GM12873 (cell line): ENCODE measurements at regions not wholly inside any gene's neighbourhood (a gene's known extent, or its start where the extent isn't known, plus 50 kb on each side); places are given as distances from the start of the nearest gene placed in this dataset.

Experiments used
- TF ChIP-seq, protein P1 (sequence below): IDR thresholded peaks from 2 replicates; pipeline ENCODE4 v1.5.1; 2012; ENCODE audit warnings: low read depth, mild to moderate bottlenecking, moderate library complexity, low read length, control low read depth; ENCODE audit not compliant: insufficient read depth; ENCODE audit errors: missing control alignments

DNA sequence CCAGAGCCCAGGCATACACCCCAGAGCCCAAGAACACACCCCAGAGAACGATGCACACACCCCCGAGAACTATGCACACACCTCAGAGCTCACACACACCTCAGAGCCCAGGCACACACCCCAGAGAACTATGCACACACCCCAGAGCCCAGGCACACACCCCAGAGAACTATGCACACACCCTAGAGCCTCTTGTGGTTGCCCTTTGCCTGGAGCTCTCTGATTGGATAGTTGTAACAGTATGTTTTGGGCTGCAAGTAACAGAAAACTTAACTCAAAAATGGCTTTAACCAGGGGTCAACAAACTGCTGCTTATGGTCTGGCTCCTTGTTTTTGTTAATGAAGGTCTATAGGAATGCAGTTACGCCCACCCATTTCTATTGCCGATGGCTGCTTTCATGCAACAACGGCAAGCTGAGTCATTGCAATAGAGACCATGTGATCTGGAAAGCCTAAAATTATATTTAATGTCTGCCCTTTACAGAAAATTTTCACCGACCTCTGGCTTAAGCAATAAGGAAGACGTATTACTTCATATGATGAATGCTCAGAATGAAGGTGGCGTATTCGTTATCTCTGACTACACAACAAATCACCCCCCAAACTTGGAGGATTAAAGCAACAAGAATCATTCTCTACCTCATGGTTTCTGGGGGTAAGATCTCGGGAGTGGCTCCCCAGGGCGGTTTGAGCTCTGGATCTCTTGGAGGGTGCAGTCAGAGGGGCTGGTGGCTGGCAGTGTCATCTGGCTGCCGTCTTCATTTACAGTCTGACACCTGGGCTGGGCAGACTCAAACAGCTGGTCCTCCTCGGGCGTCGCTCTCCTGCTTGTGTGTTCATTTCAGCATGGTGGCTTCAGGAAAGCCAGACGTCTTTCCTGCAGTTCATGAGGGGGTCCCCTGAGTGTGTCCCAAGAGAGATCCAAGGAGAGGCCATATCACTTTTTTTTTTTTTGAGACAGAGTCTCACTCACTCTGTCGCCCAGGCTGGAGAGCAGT lies 66.3 kb upstream of the NCOR2 start:
- TF ChIP-seq, protein P1, sequence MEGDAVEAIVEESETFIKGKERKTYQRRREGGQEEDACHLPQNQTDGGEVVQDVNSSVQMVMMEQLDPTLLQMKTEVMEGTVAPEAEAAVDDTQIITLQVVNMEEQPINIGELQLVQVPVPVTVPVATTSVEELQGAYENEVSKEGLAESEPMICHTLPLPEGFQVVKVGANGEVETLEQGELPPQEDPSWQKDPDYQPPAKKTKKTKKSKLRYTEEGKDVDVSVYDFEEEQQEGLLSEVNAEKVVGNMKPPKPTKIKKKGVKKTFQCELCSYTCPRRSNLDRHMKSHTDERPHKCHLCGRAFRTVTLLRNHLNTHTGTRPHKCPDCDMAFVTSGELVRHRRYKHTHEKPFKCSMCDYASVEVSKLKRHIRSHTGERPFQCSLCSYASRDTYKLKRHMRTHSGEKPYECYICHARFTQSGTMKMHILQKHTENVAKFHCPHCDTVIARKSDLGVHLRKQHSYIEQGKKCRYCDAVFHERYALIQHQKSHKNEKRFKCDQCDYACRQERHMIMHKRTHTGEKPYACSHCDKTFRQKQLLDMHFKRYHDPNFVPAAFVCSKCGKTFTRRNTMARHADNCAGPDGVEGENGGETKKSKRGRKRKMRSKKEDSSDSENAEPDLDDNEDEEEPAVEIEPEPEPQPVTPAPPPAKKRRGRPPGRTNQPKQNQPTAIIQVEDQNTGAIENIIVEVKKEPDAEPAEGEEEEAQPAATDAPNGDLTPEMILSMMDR, result no peak

DNA sequence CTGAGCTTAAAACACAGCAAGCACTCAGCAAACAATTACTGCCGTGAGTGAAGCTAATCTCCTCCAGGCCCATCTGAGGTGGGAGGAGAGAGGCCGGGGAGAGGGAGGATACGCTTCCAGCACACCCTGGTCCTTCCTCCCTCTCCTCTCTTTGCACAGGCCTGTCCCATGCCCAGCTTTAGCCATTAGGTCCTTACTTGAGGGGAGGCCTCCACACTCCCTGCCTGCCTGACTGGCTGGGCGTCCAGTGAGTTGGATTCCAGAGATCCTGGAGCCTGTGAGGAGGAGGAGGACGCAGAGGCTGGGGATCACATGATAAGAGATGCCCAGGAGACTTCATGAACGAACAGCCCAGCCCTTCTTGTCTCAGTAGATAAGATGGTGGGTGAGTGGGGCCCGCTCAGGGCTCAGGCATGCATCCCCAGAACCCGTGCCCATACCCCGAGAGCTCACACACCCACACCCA lies 65.1 kb upstream of the NCOR2 start:
- TF ChIP-seq, protein P1, result no peak

DNA sequence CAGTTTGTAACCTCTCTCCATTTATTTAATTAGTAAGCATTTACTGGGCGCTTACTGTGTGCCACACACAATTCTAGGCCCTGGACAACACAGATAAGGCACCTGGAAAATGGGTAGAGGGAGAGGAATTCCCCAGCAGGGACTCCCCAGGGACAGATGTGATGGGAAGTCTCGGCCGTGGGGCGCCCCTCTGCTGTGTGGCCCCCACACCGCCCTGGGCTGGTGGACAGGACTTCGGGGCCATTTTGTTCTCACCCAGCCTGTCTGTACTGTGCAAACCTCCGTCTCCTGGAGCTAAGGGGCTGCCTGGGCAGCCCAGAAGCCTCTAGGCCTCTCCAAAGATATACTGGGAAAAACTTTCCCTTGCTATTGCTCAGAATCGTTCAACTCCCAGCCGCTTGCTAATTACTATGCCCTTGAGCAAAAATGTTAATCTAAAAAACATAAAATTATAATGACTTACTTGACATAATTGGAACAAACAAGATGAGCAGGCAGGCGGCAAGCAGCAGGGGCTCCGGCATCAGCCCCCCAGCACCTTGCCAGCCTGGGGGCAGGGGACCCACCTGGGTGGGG lies 64.4 kb upstream of the NCOR2 start:
- TF ChIP-seq, protein P1, result no peak

DNA sequence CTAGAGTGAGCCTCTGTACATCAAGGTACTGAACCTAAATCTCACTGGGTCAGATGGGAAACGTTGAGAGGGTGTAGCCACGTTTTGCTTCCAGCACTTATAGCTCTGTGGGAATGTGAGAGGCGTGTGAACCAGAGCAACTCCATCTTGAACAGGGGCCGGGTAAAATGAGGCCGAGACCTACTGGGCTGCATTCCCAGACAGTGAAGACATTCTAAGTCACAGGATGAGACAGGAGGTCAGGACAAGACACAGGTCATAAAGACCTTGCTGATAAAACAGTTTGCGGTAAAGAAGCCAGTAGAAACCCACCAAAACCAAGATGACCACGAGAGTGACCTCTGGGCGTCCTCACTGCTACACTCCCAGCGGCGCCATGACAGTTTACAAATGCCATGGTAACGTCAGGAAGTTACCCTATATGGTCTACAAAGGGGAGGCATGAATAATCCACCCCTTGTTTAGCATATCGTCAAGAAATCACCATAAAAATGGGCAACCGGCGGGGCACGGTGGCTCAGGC lies 63.4 kb upstream of the NCOR2 start:
- TF ChIP-seq, protein P1, result no peak

DNA sequence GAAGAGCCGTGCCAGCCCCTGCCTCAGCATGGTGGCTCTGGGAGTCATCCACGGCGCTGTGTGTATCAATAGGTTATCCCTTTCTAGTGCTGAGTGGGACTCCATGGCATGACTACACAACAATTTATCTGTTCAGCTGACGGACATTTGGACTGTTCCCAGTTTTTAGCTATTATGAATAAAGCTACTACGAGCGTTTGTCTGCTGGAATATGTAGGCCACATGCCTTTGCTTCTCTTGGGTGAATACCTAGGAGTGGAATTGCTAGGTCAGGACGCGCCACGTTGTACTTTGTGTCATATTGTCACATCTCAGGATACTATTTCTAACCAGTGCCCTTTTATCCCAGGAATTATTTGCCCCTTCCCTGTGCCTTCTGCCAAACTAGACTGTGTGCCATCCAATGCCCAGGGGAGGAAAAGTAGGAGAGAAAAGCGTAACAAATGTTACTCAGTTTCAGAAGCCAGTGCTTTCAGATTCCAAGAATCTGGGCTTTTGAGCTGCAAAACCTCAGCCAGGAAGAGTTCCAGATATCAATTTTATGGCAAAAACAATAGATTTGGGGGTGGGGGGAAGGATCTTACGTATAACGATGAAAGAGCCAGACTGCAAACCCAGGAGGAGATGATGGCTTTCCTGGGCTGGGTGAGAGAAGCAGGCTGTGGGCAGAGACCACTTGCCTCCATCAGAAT lies 62.5 kb upstream of the NCOR2 start:
- TF ChIP-seq, protein P1, result no peak

DNA sequence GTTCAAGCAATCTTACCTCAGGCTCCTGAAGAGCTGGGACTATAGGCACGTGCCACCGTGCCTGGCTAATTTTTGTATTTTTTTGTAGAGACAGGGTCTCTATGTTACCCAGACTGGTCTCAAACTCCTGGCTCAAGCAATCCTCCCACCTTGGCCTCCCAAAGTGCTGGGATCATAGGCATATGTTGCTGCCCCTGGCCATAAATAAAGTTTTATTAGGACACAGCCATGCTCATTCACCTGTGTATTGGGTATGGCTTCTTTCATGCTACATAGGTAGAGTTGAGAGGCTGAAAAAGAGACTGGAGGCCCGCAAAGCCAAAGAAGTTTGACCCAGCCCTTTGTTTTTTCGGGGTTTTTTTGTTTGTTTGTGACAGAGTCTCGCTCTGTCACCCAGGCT lies 61.7 kb upstream of the NCOR2 start:
- TF ChIP-seq, protein P1, result no peak
